HG02588 (cell line): ENCODE measurements at regions not wholly inside any gene's neighbourhood (a gene's known extent, or its start where the extent isn't known, plus 50 kb on each side); places are given as distances from the start of the nearest gene placed in this dataset.

Source experiments
- ATAC-seq: cut with Tn5 transposase; IDR thresholded peaks from one replicate; pipeline ENCODE4 v1.9.1; 2021; ENCODE audit warnings: mild to moderate bottlenecking, moderate library complexity; ENCODE audit not compliant: unreplicated experiment

DNA sequence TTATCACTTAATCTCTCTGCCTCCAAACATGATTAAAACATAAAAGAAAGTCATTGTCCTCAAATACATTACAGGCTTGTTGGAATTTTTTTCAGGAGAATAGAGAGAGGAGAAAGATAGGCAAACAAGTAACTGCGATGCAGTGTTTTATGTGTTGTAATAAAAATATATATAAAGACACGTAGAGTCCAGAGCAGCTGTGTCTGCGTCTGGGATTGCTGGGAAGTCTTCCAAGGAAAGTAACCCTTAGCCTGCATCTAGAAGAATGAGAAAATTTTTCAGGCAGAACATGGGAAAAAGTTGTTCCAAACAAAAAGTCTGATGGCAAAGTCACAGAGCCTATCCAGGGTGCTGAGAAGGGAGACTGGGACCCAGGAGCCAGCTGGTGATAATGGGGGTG lies 91.8 kb upstream of the ST6GAL2 start:
- no peak for ATAC-seq

GRCh38 chr2:106978647-106979046 lies 92.7 kb upstream of the ST6GAL2 start:
- ATAC-seq = no peak

- no peak for ATAC-seq
Measured at GRCh38 chr2:106981491-106981890, 95.5 kb upstream of the ST6GAL2 start.

GRCh38 chr2:106982350-106982749 lies 96.4 kb upstream of the ST6GAL2 start:
- no peak for ATAC-seq

GRCh38 chr2:106983305-106983704 lies 97.3 kb upstream of the ST6GAL2 start:
- no peak for ATAC-seq

DNA sequence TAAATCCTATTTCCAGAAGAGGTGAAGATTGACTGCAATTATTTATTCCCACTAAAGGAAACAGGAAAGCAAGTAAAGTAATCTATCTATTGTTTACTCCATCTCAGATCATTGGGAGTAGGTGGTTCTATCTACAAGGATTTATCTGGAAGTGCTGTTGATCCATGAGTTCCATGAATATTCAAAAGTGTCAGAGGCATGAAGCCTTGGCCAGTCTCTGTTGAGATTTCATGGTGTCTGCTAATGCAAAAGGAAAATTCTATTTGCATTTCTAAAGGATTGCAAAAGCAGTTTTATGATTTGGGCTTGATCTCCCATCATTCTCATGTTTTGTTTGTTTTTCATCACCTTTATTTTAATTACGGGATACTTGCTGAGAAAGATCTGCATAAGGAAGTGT lies 102.4 kb upstream of the ST6GAL2 start:
- ATAC-seq = no peak

GRCh38 chr2:106990297-106990696 lies 104.3 kb upstream of the ST6GAL2 start:
- ATAC-seq = no peak

GRCh38 chr2:106991866-106992265 lies 105.9 kb upstream of the ST6GAL2 start:
- ATAC-seq = no peak

- no peak for ATAC-seq
Measured at GRCh38 chr2:106995556-106995955, 109.6 kb upstream of the ST6GAL2 start.

DNA sequence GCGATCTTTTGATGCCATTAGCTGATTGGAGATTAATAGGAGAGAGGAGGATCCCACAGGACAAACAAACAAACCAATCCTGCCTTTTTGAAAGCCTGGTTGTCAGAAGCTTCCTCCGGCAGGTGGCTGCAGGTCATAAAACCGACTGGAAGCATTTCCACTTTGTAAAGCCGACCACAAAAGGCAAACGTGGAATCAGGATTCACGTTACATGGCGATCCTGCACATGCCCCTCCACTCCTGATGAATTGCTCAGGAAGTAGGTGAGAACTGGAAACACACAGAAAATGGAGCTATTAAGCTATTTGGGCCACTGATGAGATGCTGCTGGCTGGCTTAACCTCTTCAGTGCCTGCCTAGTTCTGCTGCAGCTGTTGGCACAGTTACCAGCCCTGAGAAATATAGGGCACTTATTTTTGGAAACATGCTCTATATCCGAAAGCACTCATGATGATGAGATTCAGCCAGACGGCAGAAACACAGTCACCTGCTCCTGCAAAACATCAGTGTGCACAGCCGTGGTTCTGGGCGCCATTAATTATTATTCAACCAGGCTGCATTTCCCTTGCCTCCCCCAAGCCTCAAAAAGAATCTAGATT lies 110.3 kb upstream of the ST6GAL2 start:
- no peak for ATAC-seq

DNA sequence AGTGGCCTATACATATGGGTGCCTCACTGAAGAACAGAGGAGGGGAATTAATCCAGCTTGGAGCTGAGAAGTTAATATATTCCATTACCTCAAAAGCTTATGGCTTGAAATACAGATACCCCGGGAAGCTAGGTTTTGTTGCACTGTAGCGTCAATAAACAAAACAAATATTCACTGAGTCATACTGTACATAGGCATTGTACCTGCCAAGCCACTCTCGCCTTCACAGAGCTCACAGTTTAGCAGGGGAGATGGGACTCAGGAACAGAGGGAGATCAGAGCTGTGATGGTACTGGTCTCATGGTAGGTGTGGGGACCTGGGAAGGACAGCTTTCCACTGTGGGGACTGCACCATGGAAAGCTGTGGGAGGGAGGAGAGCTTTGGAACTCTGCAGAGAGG lies 111.2 kb upstream of the ST6GAL2 start:
- no peak for ATAC-seq

GRCh38 chr2:107001062-107001461 lies 115.1 kb upstream of the ST6GAL2 start:
- no peak for ATAC-seq

DNA sequence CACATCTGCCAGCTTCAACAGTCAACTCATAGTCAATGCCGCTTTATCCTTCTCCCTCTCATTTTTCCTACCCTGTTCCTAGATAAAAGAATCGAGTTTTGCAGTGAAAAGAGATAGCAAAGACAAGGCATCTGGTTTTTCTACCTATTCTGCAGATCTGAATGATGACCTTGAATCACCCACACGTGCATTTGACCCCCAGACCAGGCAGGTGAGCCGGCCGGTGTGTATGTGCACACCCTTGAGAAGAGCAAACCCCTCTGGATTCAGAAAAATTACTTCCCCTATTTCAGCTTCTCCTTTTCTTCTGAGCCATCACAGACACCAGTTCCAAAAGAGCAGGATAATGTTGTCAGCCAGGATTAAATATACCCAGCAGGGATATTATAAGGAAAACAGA lies 115.6 kb upstream of the ST6GAL2 start:
- no peak for ATAC-seq

- no peak for ATAC-seq
Measured at GRCh38 chr2:107001964-107002696, 116.2 kb upstream of the ST6GAL2 start.

- ATAC-seq = no peak
Measured at GRCh38 chr2:107002735-107003134, 116.8 kb upstream of the ST6GAL2 start.

GRCh38 chr2:107005853-107006252 lies 119.9 kb upstream of the ST6GAL2 start:
- ATAC-seq = no peak

GRCh38 chr2:107006836-107007235 lies 120.9 kb upstream of the ST6GAL2 start:
- ATAC-seq = no peak

DNA sequence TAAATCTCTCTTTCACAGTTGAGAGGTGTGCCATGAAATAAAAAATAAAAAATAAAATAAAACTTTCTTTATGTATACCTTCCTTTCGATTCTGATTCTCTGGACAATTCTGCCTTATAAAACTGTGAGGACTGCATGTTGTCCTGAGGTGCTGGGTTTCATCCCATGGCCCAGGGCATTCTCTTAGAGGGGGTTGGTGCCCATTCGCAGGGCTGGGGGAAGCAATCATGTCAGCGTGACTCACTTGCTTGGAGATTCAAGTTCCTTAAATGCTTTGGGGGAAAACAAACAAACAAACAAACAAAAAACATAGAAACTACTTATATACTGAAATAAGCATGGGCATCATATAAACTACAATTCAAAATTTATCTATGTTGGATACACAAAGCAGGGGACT lies 122.0 kb upstream of the ST6GAL2 start:
- no peak for ATAC-seq

- ATAC-seq = no peak
Measured at GRCh38 chr2:107008843-107009242, 122.9 kb upstream of the ST6GAL2 start.

- ATAC-seq = no peak
Measured at GRCh38 chr2:107009275-107009674, 123.3 kb upstream of the ST6GAL2 start.

- ATAC-seq = no peak
Measured at GRCh38 chr2:107012714-107013306, 126.8 kb upstream of the ST6GAL2 start.

- no peak for ATAC-seq
Measured at GRCh38 chr2:107013884-107014283, 127.9 kb upstream of the ST6GAL2 start.
